22Rv1 (cell line): ENCODE measurements at regions not wholly inside any gene's neighbourhood (a gene's known extent, or its start where the extent isn't known, plus 50 kb on each side); places are given as distances from the start of the nearest gene placed in this dataset.

ENCODE experiments used
- ZFX ChIP-seq: fragments of 450-650 bp; IDR thresholded peaks from 2 replicates; pipeline ENCODE4 v1.6.1; 2017; ENCODE audit warnings: antibody characterized with exemption, borderline replicate concordance
- TF ChIP-seq, protein P1 (sequence below): fragments of 450-650 bp; IDR thresholded peaks from 2 replicates; pipeline ENCODE4 v1.5.1; 2017; ENCODE audit warnings: mild to moderate bottlenecking

DNA sequence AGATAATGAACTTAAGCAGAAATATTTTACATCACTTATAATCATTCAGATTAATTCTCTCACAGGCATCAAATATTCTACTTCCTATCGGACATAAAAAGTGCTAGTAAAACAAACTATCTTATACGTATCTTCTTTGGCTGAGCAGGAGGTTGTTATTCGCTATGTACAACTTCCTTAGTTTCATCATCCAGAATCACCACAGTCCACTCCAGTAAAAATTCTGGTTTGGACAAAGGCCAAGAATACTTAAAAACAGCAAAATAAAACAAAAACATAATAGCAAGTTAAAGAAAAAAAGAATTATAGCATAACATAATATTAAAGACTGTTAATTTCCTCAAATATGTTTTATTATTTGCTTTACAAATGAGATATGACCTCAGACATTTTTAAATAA, 1077.1 kb upstream of the CELF4 start:
- TF ChIP-seq, protein P1, sequence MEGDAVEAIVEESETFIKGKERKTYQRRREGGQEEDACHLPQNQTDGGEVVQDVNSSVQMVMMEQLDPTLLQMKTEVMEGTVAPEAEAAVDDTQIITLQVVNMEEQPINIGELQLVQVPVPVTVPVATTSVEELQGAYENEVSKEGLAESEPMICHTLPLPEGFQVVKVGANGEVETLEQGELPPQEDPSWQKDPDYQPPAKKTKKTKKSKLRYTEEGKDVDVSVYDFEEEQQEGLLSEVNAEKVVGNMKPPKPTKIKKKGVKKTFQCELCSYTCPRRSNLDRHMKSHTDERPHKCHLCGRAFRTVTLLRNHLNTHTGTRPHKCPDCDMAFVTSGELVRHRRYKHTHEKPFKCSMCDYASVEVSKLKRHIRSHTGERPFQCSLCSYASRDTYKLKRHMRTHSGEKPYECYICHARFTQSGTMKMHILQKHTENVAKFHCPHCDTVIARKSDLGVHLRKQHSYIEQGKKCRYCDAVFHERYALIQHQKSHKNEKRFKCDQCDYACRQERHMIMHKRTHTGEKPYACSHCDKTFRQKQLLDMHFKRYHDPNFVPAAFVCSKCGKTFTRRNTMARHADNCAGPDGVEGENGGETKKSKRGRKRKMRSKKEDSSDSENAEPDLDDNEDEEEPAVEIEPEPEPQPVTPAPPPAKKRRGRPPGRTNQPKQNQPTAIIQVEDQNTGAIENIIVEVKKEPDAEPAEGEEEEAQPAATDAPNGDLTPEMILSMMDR = no peak
- TF ChIP-seq ZFX = no peak
